Stromal cell of bone marrow (primary cell): ENCODE measurements at regions not wholly inside any gene's neighbourhood (a gene's known extent, or its start where the extent isn't known, plus 50 kb on each side); places are given as distances from the start of the nearest gene placed in this dataset.
"Not testable (repeated sequence)": the region's sequence is repeated elsewhere in the genome, so short reads cannot be mapped to it uniquely, and the experiment has no call there.

ENCODE experiments used
- DNase-seq: peaks from one replicate; pipeline ENCODE4 v3.0.0-alpha.2; 2012; ENCODE audit warnings: low read depth

GRCh38 chr2:129797489-129798300 is 181.8 kb upstream of the RAB6C start:
- no peak for DNase-seq

GRCh38 chr2:129798301-129798581 is 181.2 kb upstream of the RAB6C start:
- no peak for DNase-seq

GRCh38 chr2:129798626-129799025 is 180.8 kb upstream of the RAB6C start:
- no peak for DNase-seq

- DNase-seq = no peak
Observed at GRCh38 chr2:129799036-129799958, 180.2 kb upstream of the RAB6C start.

GRCh38 chr2:129800285-129800684 is 179.2 kb upstream of the RAB6C start:
- DNase-seq = no peak

GRCh38 chr2:129800686-129801085 is 178.8 kb upstream of the RAB6C start:
- no peak for DNase-seq

GRCh38 chr2:129801575-129801974 is 177.9 kb upstream of the RAB6C start:
- DNase-seq = peak; percentile 68

- no peak for DNase-seq
Observed at GRCh38 chr2:129802290-129802689, 177.2 kb upstream of the RAB6C start.

- no peak for DNase-seq
Observed at GRCh38 chr2:129803032-129803431, 176.4 kb upstream of the RAB6C start.

- DNase-seq = no peak
Observed at GRCh38 chr2:129803871-129804270, 175.6 kb upstream of the RAB6C start.

GRCh38 chr2:129805899-129806298 is 173.6 kb upstream of the RAB6C start:
- no peak for DNase-seq

- DNase-seq = no peak
Observed at GRCh38 chr2:129806317-129806716, 173.1 kb upstream of the RAB6C start.

- no peak for DNase-seq
Observed at GRCh38 chr2:129806990-129807389, 172.5 kb upstream of the RAB6C start.

- DNase-seq = not testable (repeated sequence)
Observed at GRCh38 chr2:129807642-129808338, 171.7 kb upstream of the RAB6C start.

GRCh38 chr2:129810521-129810920 is 168.9 kb upstream of the RAB6C start:
- no peak for DNase-seq

GRCh38 chr2:129812071-129812470 is 167.4 kb upstream of the RAB6C start:
- DNase-seq = no peak

GRCh38 chr2:129812654-129813053 is 166.8 kb upstream of the RAB6C start:
- DNase-seq = no peak

GRCh38 chr2:129813404-129813803 is 166.1 kb upstream of the RAB6C start:
- DNase-seq = no peak

GRCh38 chr2:129816813-129817574 is 162.5 kb upstream of the RAB6C start:
- no peak for DNase-seq

GRCh38 chr2:129819855-129820254 is 159.6 kb upstream of the RAB6C start:
- no peak for DNase-seq

GRCh38 chr2:129820908-129821307 is 158.6 kb upstream of the RAB6C start:
- no peak for DNase-seq

GRCh38 chr2:129821445-129821844 is 158.0 kb upstream of the RAB6C start:
- no peak for DNase-seq
